PC-9 (cell line): ENCODE measurements at regions not wholly inside any gene's neighbourhood (a gene's known extent, or its start where the extent isn't known, plus 50 kb on each side); places are given as distances from the start of the nearest gene placed in this dataset.

ENCODE experiments used
- BruUV-seq: library from RNA; stranded (reverse); fragments of 400-500 nt; replicated peaks from 2 replicates; lab custom pipeline; 2021; lab: Mats Ljungman, UMichigan
- CTCF ChIA-PET: fragments of 300-600 bp; sonication (Branson Sonifier 250); formaldehyde crosslinking; loops from one replicate; lab custom pipeline; 2022; ENCODE audit warnings: antibody characterized with exemption; lab: Charles Lee
- POLR2A ChIA-PET: fragments of 300-600 bp; sonication (Branson Sonifier 250); formaldehyde crosslinking; loops from one replicate; lab custom pipeline; 2022; ENCODE audit warnings: antibody characterized with exemption; ENCODE audit not compliant: unreplicated experiment; lab: Charles Lee
- DNase-seq, 2 experiments: peaks; one replicate each; pipeline versions ENCODE4 v3.0.0 to v3.0.0-alpha.2; 2015 to 2022; ENCODE audit warnings: mixed read lengths in 1 of 2
- H2AFZ ChIP-seq: fragments of 200-600 bp; sonication (generic); 2 replicates; pipeline ENCODE4 v1.8.1; 2017; ENCODE audit warnings: antibody characterized with exemption
- H3F3A ChIP-seq: fragments of 200-600 bp; sonication (generic); 2 replicates; pipeline ENCODE4 v1.8.1; 2017; ENCODE audit warnings: antibody characterized with exemption, mild to moderate bottlenecking, low read depth; ENCODE audit not compliant: insufficient read depth
- H3K27ac ChIP-seq: fragments of 200-600 bp; sonication (generic); 2 replicates; pipeline ENCODE4 v1.6.1; 2016; ENCODE audit warnings: mixed run types
- H3K27me3 ChIP-seq: fragments of 200-600 bp; sonication (generic); 2 replicates; pipeline ENCODE4 v1.6.1; 2016; ENCODE audit warnings: low read depth, mixed run types; ENCODE audit not compliant: insufficient read depth
- H3K36me3 ChIP-seq: fragments of 200-600 bp; sonication (generic); 2 replicates; pipeline ENCODE4 v1.6.1; 2016; ENCODE audit warnings: low read depth, mixed run types
- H3K4me1 ChIP-seq: fragments of 200-600 bp; sonication (generic); replicated peaks from 2 replicates; pipeline ENCODE4 v1.6.1; 2016; ENCODE audit warnings: mixed run types; ENCODE audit not compliant: insufficient read depth
- H3K4me2 ChIP-seq: fragments of 200-600 bp; sonication (generic); 2 replicates; pipeline ENCODE4 v1.6.1; 2017; ENCODE audit warnings: mixed run types
- H3K4me3 ChIP-seq: fragments of 200-600 bp; sonication (generic); 2 replicates; pipeline ENCODE4 v1.6.1; 2016; ENCODE audit warnings: mixed run types
- H3K79me2 ChIP-seq: fragments of 200-600 bp; sonication (generic); 2 replicates; pipeline ENCODE4 v1.6.1; 2017; ENCODE audit warnings: low read depth, mixed run types
- H3K9me2 ChIP-seq: fragments of 200-600 bp; sonication (generic); 2 replicates; pipeline ENCODE4 v1.8.1; 2017; ENCODE audit warnings: mild to moderate bottlenecking; ENCODE audit not compliant: insufficient read depth
- H3K9me3 ChIP-seq: fragments of 200-600 bp; sonication (generic); 2 replicates; pipeline ENCODE4 v1.8.1; 2016; ENCODE audit warnings: low read depth; ENCODE audit not compliant: insufficient read depth
- H4K20me1 ChIP-seq: fragments of 200-600 bp; sonication (generic); 2 replicates; pipeline ENCODE4 v1.8.1; 2017; ENCODE audit not compliant: insufficient read depth
- CTCF ChIP-seq: fragments of 200-600 bp; sonication (generic); conservative IDR thresholded peaks from 2 replicates; pipeline ENCODE4 v1.6.1; 2017; ENCODE audit warnings: mixed run types, antibody characterized with exemption, mild to moderate bottlenecking, moderate library complexity
- EZH2 ChIP-seq: fragments of 200-600 bp; sonication (generic); IDR thresholded peaks from 2 replicates; pipeline ENCODE4 v1.8.0; 2017; ENCODE audit warnings: antibody characterized with exemption, low read depth
- intact Hi-C: fragments of 100-400 bp; cut with micrococcal nuclease; formaldehyde crosslinking; loops from one replicate; pipeline ENCODE4 v1.10.0; 2022; ENCODE audit not compliant: unreplicated experiment

GRCh38 chr1:19581381-19581780 lies 62.7 kb upstream of the NBL1 start:
- BruUV-seq = no TSS peak
- no peaks in the 10 kb centered on the region for H4K20me1 ChIP-seq
- no peak overlapping the region for H3K27ac ChIP-seq
- no peak overlapping the region for H2AFZ ChIP-seq
- no peaks in the 10 kb centered on the region for H3K36me3 ChIP-seq
- H3K4me2 ChIP-seq = no peak overlapping the region
- H3K4me1 ChIP-seq = no peaks in the 10 kb centered on the region
- H3K4me3 ChIP-seq = no peak overlapping the region
- intact Hi-C loops = loop anchor here (10.0 kb wide), 2 partner anchors 187 to 237 kb away; no protein-coding TSS in a partner anchor
- no peak for TF ChIP-seq EZH2
- TF ChIP-seq CTCF = no peak
- no peaks in the 10 kb centered on the region for H3K9me3 ChIP-seq
- no peaks in the 10 kb centered on the region for H3K9me2 ChIP-seq
- POLR2A ChIA-PET = no interaction called here
- no peak for DNase-seq
- H3K27me3 ChIP-seq = no peaks in the 10 kb centered on the region
- no peaks in the 10 kb centered on the region for H3F3A ChIP-seq
- no peaks in the 10 kb centered on the region for H3K79me2 ChIP-seq
- CTCF ChIA-PET = interaction anchor here (1.6 kb wide), 1 partner anchor 190 kb away, joined by 3 read pairs; no protein-coding TSS in a partner anchor

- Histone ChIP-seq H3K9me2 (no peaks in the 10 kb centered on the region), H3F3A (no peaks in the 10 kb centered on the region), H3K9me3 (no peaks in the 10 kb centered on the region), H3K4me1 (no peaks in the 10 kb centered on the region), H3K4me2 (no peak overlapping the region), H2AFZ (no peak overlapping the region), H3K27ac (no peak overlapping the region), H4K20me1 (no peaks in the 10 kb centered on the region), H3K79me2 (no peaks in the 10 kb centered on the region), H3K27me3 (no peaks in the 10 kb centered on the region), H3K36me3 (no peaks in the 10 kb centered on the region), H3K4me3 (no peak overlapping the region)
- no TSS peak for BruUV-seq
- CTCF ChIA-PET = no interaction called here
- intact Hi-C loops = loop anchor here (10.0 kb wide), 1 partner anchor 73 kb away; no protein-coding TSS in a partner anchor
- no peak for DNase-seq
- POLR2A ChIA-PET = no interaction called here
- TF ChIP-seq CTCF (no peak), EZH2 (no peak)
These were observed 66.5 kb upstream of the NBL1 start for GRCh38 chr1:19577561-19577960.

- no peaks in the 10 kb centered on the region for H3F3A ChIP-seq
- no peak for DNase-seq
- no peak overlapping the region for H2AFZ ChIP-seq
- no peak for TF ChIP-seq EZH2
- TF ChIP-seq CTCF = no peak
- H4K20me1 ChIP-seq = no peaks in the 10 kb centered on the region
- H3K79me2 ChIP-seq = no peaks in the 10 kb centered on the region
- no peak overlapping the region for H3K4me3 ChIP-seq
- H3K27ac ChIP-seq = no peak overlapping the region
- H3K9me3 ChIP-seq = no peaks in the 10 kb centered on the region
- no peaks in the 10 kb centered on the region for H3K36me3 ChIP-seq
- ChIA-PET POLR2A (no interaction called here), CTCF (no interaction called here)
- no peak overlapping the region for H3K4me2 ChIP-seq
- no TSS peak for BruUV-seq
- H3K4me1 ChIP-seq = no peaks in the 10 kb centered on the region
- no peaks in the 10 kb centered on the region for H3K9me2 ChIP-seq
- intact Hi-C loops = loop anchor here (10.0 kb wide), 1 partner anchor 72 kb away; no protein-coding TSS in a partner anchor
- H3K27me3 ChIP-seq = no peaks in the 10 kb centered on the region
These were observed 67.1 kb upstream of the NBL1 start for GRCh38 chr1:19577036-19577435.
